Upper lobe of right lung (tissue), 1 donor: ENCODE measurements at regions not wholly inside any gene's neighbourhood (a gene's known extent, or its start where the extent isn't known, plus 50 kb on each side); places are given as distances from the start of the nearest gene placed in this dataset.

ENCODE experiments used
- ATAC-seq: fragments of 200-7000 bp; cut with Tn5 transposase; one replicate; pipeline ENCODE4 v1.9.1; 2020; ENCODE audit warnings: mild to moderate bottlenecking, moderate library complexity
- DNase-seq: peaks from one replicate; pipeline ENCODE4 v3.0.0-alpha.2; 2020
- H3K27ac ChIP-seq: fragments of 200-600 bp; one replicate; pipeline ENCODE4 v1.8.0; 2022
- H3K27me3 ChIP-seq: fragments of 200-600 bp; one replicate; pipeline ENCODE4 v1.8.0; 2022; ENCODE audit warnings: mild to moderate bottlenecking
- H3K36me3 ChIP-seq: fragments of 200-600 bp; one replicate; pipeline ENCODE4 v1.8.0; 2022
- H3K4me1 ChIP-seq: fragments of 200-600 bp; one replicate; pipeline ENCODE4 v1.8.0; 2022
- H3K4me3 ChIP-seq: fragments of 200-600 bp; one replicate; pipeline ENCODE4 v1.8.0; 2022; ENCODE audit warnings: mild to moderate bottlenecking
- H3K9me3 ChIP-seq: fragments of 200-600 bp; one replicate; pipeline ENCODE4 v1.8.0; 2022
- CTCF ChIP-seq: fragments of 200-600 bp; IDR thresholded peaks from one replicate; pipeline ENCODE4 v1.8.0; 2022; ENCODE audit warnings: antibody characterized with exemption
- intact Hi-C: fragments of 100-400 bp; cut with DNase I; formaldehyde crosslinking; loops from one replicate; pipeline ENCODE4 v1.11.0; 2022
- donor health status: DM: no; HTN: yes; CAD: no; lungs with severe emphysema.

DNA sequence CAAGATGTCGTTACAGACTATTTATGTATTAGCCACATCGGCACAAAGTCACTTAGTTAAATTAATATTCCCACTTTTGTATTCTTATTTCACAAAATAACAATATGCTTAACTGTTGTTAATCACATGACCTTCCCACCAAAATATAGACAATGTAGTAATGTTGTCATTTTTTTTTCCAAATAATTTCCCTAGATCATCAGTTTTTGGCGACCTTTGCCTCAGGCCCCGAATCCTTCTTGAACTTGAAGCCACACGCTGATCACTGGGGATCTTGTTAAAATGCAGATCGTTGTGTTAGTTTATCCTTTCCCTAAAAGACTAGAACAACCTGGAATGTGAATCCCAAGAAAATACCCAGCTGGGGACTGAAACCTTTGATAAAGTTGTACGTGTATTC lies 497.6 kb downstream of the SUCLG1 start:
- Histone ChIP-seq H3K4me3 (no peak overlapping the region), H3K4me1 (no peaks in the 10 kb centered on the region), H3K9me3 (no peaks in the 10 kb centered on the region), H3K27me3 (no peaks in the 10 kb centered on the region), H3K36me3 (no peaks in the 10 kb centered on the region), H3K27ac (no peak overlapping the region)
- intact Hi-C loops = no loop called here
- no peak for TF ChIP-seq CTCF
- no peak for ATAC-seq
- DNase-seq = no peak

DNA sequence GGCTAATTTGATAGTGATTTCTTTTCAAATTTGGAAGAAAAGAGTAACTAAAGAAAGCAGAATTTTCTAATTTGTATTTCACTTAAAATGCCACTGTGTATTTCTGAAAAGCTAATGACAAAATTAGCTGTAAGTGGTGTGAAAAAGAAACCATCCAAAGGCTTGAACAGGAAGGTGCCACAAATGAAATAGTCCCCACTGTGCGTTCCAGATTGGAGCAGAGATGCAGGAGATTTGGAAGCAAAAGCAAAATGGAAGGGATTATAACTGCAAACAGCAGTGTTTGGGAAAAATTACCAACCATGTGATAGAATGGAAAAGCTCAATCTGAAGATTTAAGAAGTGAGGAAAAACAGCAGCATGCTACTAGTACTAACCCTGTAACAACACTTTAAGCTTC lies 498.7 kb downstream of the SUCLG1 start:
- ATAC-seq (no peak), DNase-seq (no peak)
- H3K27ac ChIP-seq = no peak overlapping the region
- no peak overlapping the region for H3K4me3 ChIP-seq
- intact Hi-C loops = no loop called here
- no peak for TF ChIP-seq CTCF
- no peaks in the 10 kb centered on the region for H3K27me3 ChIP-seq
- no peaks in the 10 kb centered on the region for H3K9me3 ChIP-seq
- no peaks in the 10 kb centered on the region for H3K36me3 ChIP-seq
- no peaks in the 10 kb centered on the region for H3K4me1 ChIP-seq

DNA sequence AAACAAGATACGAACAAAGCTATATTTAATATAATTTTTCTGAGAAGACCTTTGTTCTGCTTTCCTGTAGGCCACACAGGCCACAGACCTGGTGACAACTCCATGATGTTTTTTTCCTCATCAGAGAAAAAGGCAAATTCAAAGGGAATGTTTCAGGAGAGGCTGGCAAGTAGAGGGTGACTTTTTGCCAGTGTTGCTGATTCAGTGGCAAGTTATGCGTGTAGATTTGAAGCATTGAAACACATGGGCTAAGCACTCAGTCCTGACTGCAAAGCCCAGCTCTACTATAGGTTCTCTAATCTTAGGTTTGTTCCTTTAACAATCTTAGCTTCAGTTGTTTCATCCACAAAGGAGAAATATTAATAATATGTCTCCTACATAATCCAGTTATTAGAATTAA lies 499.8 kb downstream of the SUCLG1 start:
- Histone ChIP-seq H3K36me3 (no peaks in the 10 kb centered on the region), H3K4me1 (no peaks in the 10 kb centered on the region), H3K9me3 (no peaks in the 10 kb centered on the region), H3K27me3 (no peaks in the 10 kb centered on the region), H3K4me3 (no peak overlapping the region), H3K27ac (no peak overlapping the region)
- TF ChIP-seq CTCF = no peak
- DNase-seq (no peak), ATAC-seq (no peak)
- intact Hi-C loops = no loop called here

DNA sequence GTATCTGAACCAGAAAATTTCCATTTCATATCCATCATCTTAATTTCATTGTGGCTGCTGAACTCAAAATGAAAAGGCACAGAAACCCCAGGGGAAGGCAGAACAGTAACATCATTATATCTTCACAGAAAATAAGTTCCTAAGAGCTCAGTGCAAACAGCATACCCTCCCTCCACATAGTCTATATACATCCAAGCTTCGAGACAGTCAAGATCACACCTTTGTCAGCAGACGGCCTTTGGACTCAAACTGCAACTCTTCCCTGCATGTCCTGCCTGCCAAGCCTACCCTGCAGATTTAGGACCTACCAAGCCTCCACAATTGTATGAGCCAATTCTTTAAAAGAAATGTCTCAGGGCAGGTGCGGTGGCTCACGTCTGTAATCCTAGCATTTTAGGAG lies 502.1 kb downstream of the SUCLG1 start:
- Histone ChIP-seq H3K27me3 (no peaks in the 10 kb centered on the region), H3K9me3 (no peaks in the 10 kb centered on the region), H3K4me1 (no peaks in the 10 kb centered on the region), H3K27ac (no peak overlapping the region), H3K36me3 (no peaks in the 10 kb centered on the region), H3K4me3 (no peak overlapping the region)
- intact Hi-C loops = no loop called here
- DNase-seq (no peak), ATAC-seq (no peak)
- no peak for TF ChIP-seq CTCF

- Histone ChIP-seq H3K36me3 (no peaks in the 10 kb centered on the region), H3K4me1 (no peaks in the 10 kb centered on the region), H3K27ac (no peak overlapping the region), H3K9me3 (no peaks in the 10 kb centered on the region), H3K4me3 (no peak overlapping the region), H3K27me3 (no peaks in the 10 kb centered on the region)
- TF ChIP-seq CTCF = no peak
- ATAC-seq = peak; percentile 53
- DNase-seq = no peak
- intact Hi-C loops = no loop called here
These were observed 505.4 kb downstream of the SUCLG1 start for GRCh38 chr2:83953697-83954096.

DNA sequence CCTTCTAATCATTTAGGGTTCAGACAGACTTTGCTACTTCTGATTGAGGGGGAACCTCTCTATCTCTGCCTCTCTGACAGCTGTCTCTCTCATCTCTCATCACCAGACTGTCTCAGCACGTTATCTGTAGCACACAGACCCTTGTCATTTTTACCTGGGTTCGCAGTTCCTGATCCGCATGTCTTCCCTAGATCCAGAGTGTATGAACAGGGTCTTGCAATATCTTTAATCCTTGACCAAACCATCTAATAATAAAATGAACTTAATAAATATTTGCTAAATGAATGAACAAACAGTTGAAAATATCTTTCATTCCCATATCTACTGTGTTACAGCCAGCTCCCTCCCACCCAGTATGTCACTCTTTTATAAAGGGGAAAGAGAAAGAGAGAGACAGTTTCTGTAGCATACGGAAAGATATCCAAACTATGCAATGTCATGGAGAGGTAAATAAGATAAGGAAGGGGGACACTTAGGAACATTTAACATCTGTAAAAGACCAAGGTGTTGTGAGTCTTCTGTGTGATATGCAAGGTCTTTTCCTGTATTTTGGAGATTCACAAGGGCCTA lies 507.6 kb downstream of the SUCLG1 start:
- H3K9me3 ChIP-seq = no peaks in the 10 kb centered on the region
- DNase-seq (no peak), ATAC-seq (no peak)
- H3K4me1 ChIP-seq = no peaks in the 10 kb centered on the region
- no peak overlapping the region for H3K4me3 ChIP-seq
- TF ChIP-seq CTCF = no peak
- H3K36me3 ChIP-seq = no peaks in the 10 kb centered on the region
- no peak overlapping the region for H3K27ac ChIP-seq
- intact Hi-C loops = no loop called here
- H3K27me3 ChIP-seq = no peaks in the 10 kb centered on the region
